Endothelial cell of umbilical vein (primary cell): ENCODE measurements at regions not wholly inside any gene's neighbourhood (a gene's known extent, or its start where the extent isn't known, plus 50 kb on each side); places are given as distances from the start of the nearest gene placed in this dataset.

Source experiments
- BruUV-seq: library from RNA; stranded (reverse); fragments of 400-500 nt; replicated peaks from 2 replicates; lab custom pipeline; 2021; lab: Mats Ljungman, UMichigan
- CTCF ChIA-PET: fragments of 300-600, 350-600 bp; sonication (Branson Sonifier 250); formaldehyde crosslinking; loops from one replicate; lab custom pipeline; 2021; ENCODE audit warnings: antibody characterized with exemption, inconsistent platforms; lab: Charles Lee
- POLR2A ChIA-PET: fragments of 300-600, 350-600 bp; sonication (Branson Sonifier 250); formaldehyde crosslinking; loops from one replicate; lab custom pipeline; 2021; ENCODE audit warnings: antibody characterized with exemption, inconsistent platforms; lab: Charles Lee
- DNase-seq: peaks from one replicate; pipeline ENCODE4 v3.0.0-alpha.2; 2011; ENCODE audit warnings: low read depth, low spot score
- FAIRE-seq: peaks from 2 replicates; lab custom pipeline; 2011; peaks lifted over from hg19 to GRCh38; lab: Jason Lieb, UNC
- H2AFZ ChIP-seq: 2 replicates; pipeline ENCODE4 v1.6.0; 2012; ENCODE audit warnings: low read depth, low read length, control low read depth, inconsistent platforms
- H3K27ac ChIP-seq: 2 replicates; pipeline ENCODE4 v1.5.1; 2011; ENCODE audit warnings: low read depth, mild to moderate bottlenecking, control low read depth, low read length, moderate library complexity; ENCODE audit not compliant: insufficient read depth
- H3K27me3 ChIP-seq, 2 experiments: 2 replicates each; pipeline versions ENCODE4 v1.6.0 to v1.6.1; 2011; ENCODE audit warnings: low read length in 2 of 2, mixed read lengths in 1 of 2; ENCODE audit not compliant: control insufficient read depth in 2 of 2, insufficient read depth in 2 of 2
- H3K36me3 ChIP-seq, 2 experiments: 2 replicates in 1 of 2; 3 replicates in 1 of 2; pipeline ENCODE4 v1.5.1; 2011; ENCODE audit warnings: low read length in 2 of 2, mild to moderate bottlenecking in 1 of 2, moderate library complexity in 1 of 2; ENCODE audit not compliant: control insufficient read depth in 2 of 2, insufficient read depth in 2 of 2; ENCODE audit errors: extremely low read depth in 1 of 2
- H3K4me1 ChIP-seq: 3 replicates; pipeline ENCODE4 v1.5.1; 2011; ENCODE audit warnings: mild to moderate bottlenecking, low read length; ENCODE audit not compliant: control insufficient read depth, insufficient read depth; ENCODE audit errors: extremely low read depth
- H3K4me2 ChIP-seq: 2 replicates; pipeline ENCODE4 v1.6.1; 2011; ENCODE audit warnings: low read length, control low read depth, mixed read lengths; ENCODE audit not compliant: insufficient read depth
- H3K4me3 ChIP-seq, 3 experiments: fragments of 200-600 bp in 1 of 3; sonication (generic), shearing (Covaris generic) in 1 of 3; replicated peaks in 1 of 3; 2 replicates each; pipeline ENCODE4 v1.5.1; 2011 to 2016; ENCODE audit warnings: control low read depth in 3 of 3, low read length in 3 of 3, mild to moderate bottlenecking in 2 of 3, inconsistent platforms in 1 of 3, low read depth in 1 of 3, moderate library complexity in 1 of 3; ENCODE audit not compliant: insufficient read depth in 1 of 3
- H3K79me2 ChIP-seq: 2 replicates; pipeline ENCODE4 v1.6.0; 2012; ENCODE audit warnings: low read length, inconsistent platforms; ENCODE audit not compliant: control insufficient read depth, insufficient read depth
- H3K9ac ChIP-seq: replicated peaks from 2 replicates; pipeline ENCODE3; 2011; ENCODE audit warnings: low read length, control low read depth; ENCODE audit not compliant: insufficient read depth; ENCODE audit errors: extremely low read depth
- H3K9me1 ChIP-seq: replicated peaks from 3 replicates; pipeline ENCODE4 v1.6.0; 2011; ENCODE audit warnings: mild to moderate bottlenecking, low read length; ENCODE audit not compliant: control insufficient read depth, insufficient read depth; ENCODE audit errors: extremely low read depth
- H3K9me3 ChIP-seq: replicated peaks from 2 replicates; pipeline ENCODE4 v1.5.1; 2012; ENCODE audit warnings: low read length, inconsistent platforms; ENCODE audit not compliant: control insufficient read depth, insufficient read depth
- H4K20me1 ChIP-seq: replicated peaks from 2 replicates; pipeline ENCODE3; 2011; ENCODE audit warnings: mild to moderate bottlenecking, low read length; ENCODE audit not compliant: control insufficient read depth, insufficient read depth; ENCODE audit errors: extremely low read depth
- CTCF ChIP-seq, 2 donors: IDR thresholded peaks; 1 replicate in 1 of 2; 2 replicates in 1 of 2; pipeline ENCODE4 v1.5.1; 2011; ENCODE audit warnings: low read length in 2 of 2, mild to moderate bottlenecking in 2 of 2, moderate library complexity in 2 of 2, control low read depth in 1 of 2, inconsistent platforms in 1 of 2, low read depth in 1 of 2; ENCODE audit not compliant: insufficient read depth in 1 of 2; ENCODE audit errors: extremely low read depth in 1 of 2
- EZH2 ChIP-seq: IDR thresholded peaks from 2 replicates; pipeline ENCODE4 v1.6.1; 2012; ENCODE audit warnings: borderline replicate concordance, low read depth, mild to moderate bottlenecking, moderate library complexity, low read length, inconsistent platforms; ENCODE audit not compliant: severe bottlenecking
- FOS ChIP-seq: IDR thresholded peaks from 2 replicates; pipeline ENCODE4 v1.6.1; 2011; ENCODE audit warnings: mild to moderate bottlenecking, low read length, moderate library complexity, borderline replicate concordance; ENCODE audit not compliant: insufficient read depth
- GATA2 ChIP-seq: IDR thresholded peaks from 2 replicates; pipeline ENCODE4 v1.7.0; 2011; ENCODE audit warnings: low read depth, mild to moderate bottlenecking, moderate library complexity, mixed read lengths, low read length; ENCODE audit not compliant: insufficient read length, insufficient read depth
- JUN ChIP-seq: IDR thresholded peaks from 2 replicates; pipeline ENCODE4 v1.6.1; 2011; ENCODE audit warnings: borderline replicate concordance, low read depth; ENCODE audit not compliant: insufficient read length, insufficient read depth
- MAX ChIP-seq: IDR thresholded peaks from 2 replicates; pipeline ENCODE4 v1.6.1; 2011; ENCODE audit not compliant: insufficient read depth, insufficient read length
- MYC ChIP-seq: IDR thresholded peaks from one replicate; pipeline ENCODE4 v1.6.1; 2011; ENCODE audit warnings: mild to moderate bottlenecking, low read depth, low read length
- POLR2A ChIP-seq: IDR thresholded peaks from 2 replicates; pipeline ENCODE4 v1.6.1; 2012; ENCODE audit warnings: low read depth, mild to moderate bottlenecking, control low read depth, low read length
- POLR2AphosphoS5 ChIP-seq: IDR thresholded peaks from 2 replicates; pipeline ENCODE4 v1.6.1; 2012; ENCODE audit warnings: low read depth, mild to moderate bottlenecking, control low read depth, low read length, moderate library complexity; ENCODE audit not compliant: insufficient read depth
- dilution Hi-C: fragments of 300-500 bp; cut with MboI; formaldehyde crosslinking; loops from one replicate; pipeline ENCODE4 v1.15.0; 2019; ENCODE audit warnings: low sequenced_read_pairs; ENCODE audit not compliant: extremely low pct_ligation_motif_present
- intact Hi-C: fragments of 100-400 bp; cut with micrococcal nuclease; formaldehyde crosslinking; loops from one replicate; pipeline ENCODE4 v1.10.0; 2022

- H3K4me3 ChIP-seq = no peak overlapping the region
- dilution Hi-C loops (no loop called here), intact Hi-C loops (no loop called here)
- H3K27ac ChIP-seq = no peak overlapping the region
- no peaks in the 10 kb centered on the region for H3K4me1 ChIP-seq
- no peaks in the 10 kb centered on the region for H4K20me1 ChIP-seq
- no peak for DNase-seq
- H3K9me1 ChIP-seq = no peaks in the 10 kb centered on the region
- TF ChIP-seq JUN (no peak), GATA2 (no peak), POLR2AphosphoS5 (no peak), MYC (no peak), CTCF (IDR thresholded peaks at IDR 0.05; ENCODE audit: extremely low read depth in 1 of 2, insufficient read depth in 1 of 2, low read depth in 1 of 2, low read length in 2 of 2) (no peak), FOS (no peak), EZH2 (no peak), MAX (no peak), POLR2A (no peak)
- no peaks in the 10 kb centered on the region for H3K36me3 ChIP-seq
- FAIRE-seq = no peak
- CTCF ChIA-PET = no interaction called here
- no TSS peak for BruUV-seq
- no peak overlapping the region for H2AFZ ChIP-seq
- H3K27me3 ChIP-seq = no peaks in the 10 kb centered on the region
- no peak overlapping the region for H3K9ac ChIP-seq
- POLR2A ChIA-PET = no interaction called here
- H3K4me2 ChIP-seq = no peak overlapping the region
- H3K9me3 ChIP-seq = peaks cover 2% of the 10 kb centered on the region
- no peaks in the 10 kb centered on the region for H3K79me2 ChIP-seq
These were observed 542.7 kb upstream of the PSMD7 start for GRCh38 chr16:73753931-73754330.
